ENCODE measurements at regions not wholly inside any gene's neighbourhood (a gene's known extent, or its start where the extent isn't known, plus 50 kb on each side); places are given as distances from the start of the nearest gene placed in this dataset.

- H3K36me3 ChIP-seq (replicated peaks in 1 of 2; ENCODE audit: control insufficient read depth in 1 of 2, insufficient read depth in 2 of 2, low read length in 1 of 2) = no peaks in the 10 kb centered on the region
- H3K9ac ChIP-seq = no peak overlapping the region
- 15% methylated on average over 4 of the region's 4 CpGs for WGBS (ENCODE audit: low lambda C conversion rate)
- no peak overlapping the region for H3K4me3 ChIP-seq (ENCODE audit: low read depth in 2 of 2, low read length in 1 of 2)
- no peaks in the 10 kb centered on the region for H3K27me3 ChIP-seq (ENCODE audit: insufficient read depth)
- no peaks in the 10 kb centered on the region for H3K9me3 ChIP-seq
- H3K9me2 ChIP-seq = peaks cover 2% of the 10 kb centered on the region; the same call in 1 of the 2 replicates
- ChIA-PET CTCF (no interaction called here), POLR2A (no interaction called here)
- H4K20me1 ChIP-seq (ENCODE audit: insufficient read depth) = no peaks in the 10 kb centered on the region
- H3K27ac ChIP-seq (ENCODE audit: low read depth in 2 of 2, low read length in 1 of 2) = no peak overlapping the region
- no peaks in the 10 kb centered on the region for H3F3A ChIP-seq (replicated peaks; ENCODE audit: insufficient read depth)
- no peaks in the 10 kb centered on the region for H3K79me2 ChIP-seq (ENCODE audit: insufficient read depth)
- no peak for DNase-seq
- no peak overlapping the region for H2AFZ ChIP-seq (ENCODE audit: low read depth)
- no peak overlapping the region for H3K4me2 ChIP-seq
- H3K4me1 ChIP-seq (ENCODE audit: control insufficient read depth in 1 of 2, insufficient read depth in 2 of 2, low read depth in 1 of 2, low read length in 1 of 2) = no peaks in the 10 kb centered on the region
- TF ChIP-seq EZH2phosphoT487 (IDR thresholded peaks at IDR 0.05; ENCODE audit: borderline replicate concordance, low read depth) (no peak), ZBTB33 (IDR thresholded peaks at IDR 0.05; ENCODE audit: borderline replicate concordance, low read depth) (no peak), FOXM1 (IDR thresholded peaks at IDR 0.05; ENCODE audit: low read depth) (no peak), RXRA (IDR thresholded peaks at IDR 0.05; ENCODE audit: borderline replicate concordance, low read depth) (no peak), SIN3A (IDR thresholded peaks at IDR 0.05; ENCODE audit: borderline replicate concordance, low read depth, low read length) (no peak), RFX5 (IDR thresholded peaks at IDR 0.05; ENCODE audit: low read length) (no peak), FOSL2 (IDR thresholded peaks at IDR 0.05; ENCODE audit: borderline replicate concordance, low read depth) (no peak), PBX3 (IDR thresholded peaks at IDR 0.05) (no peak), NFIC (IDR thresholded peaks at IDR 0.05; ENCODE audit: borderline replicate concordance) (no peak), MAX (IDR thresholded peaks at IDR 0.05; ENCODE audit: low read depth) (no peak), TCF12 (IDR thresholded peaks at IDR 0.05) (no peak), ELF1 (IDR thresholded peaks at IDR 0.05) (no peak), RCOR1 (IDR thresholded peaks at IDR 0.05; ENCODE audit: low read length) (no peak), EP300 (IDR thresholded peaks at IDR 0.05; ENCODE audit: borderline replicate concordance in 1 of 2, low read depth in 1 of 2, low read length in 1 of 2) (no peak), MEF2A (IDR thresholded peaks at IDR 0.05; ENCODE audit: borderline replicate concordance, low read depth) (no peak), GABPA (IDR thresholded peaks at IDR 0.05; ENCODE audit: low read depth) (no peak)
- TF ChIP-seq, protein P1, sequence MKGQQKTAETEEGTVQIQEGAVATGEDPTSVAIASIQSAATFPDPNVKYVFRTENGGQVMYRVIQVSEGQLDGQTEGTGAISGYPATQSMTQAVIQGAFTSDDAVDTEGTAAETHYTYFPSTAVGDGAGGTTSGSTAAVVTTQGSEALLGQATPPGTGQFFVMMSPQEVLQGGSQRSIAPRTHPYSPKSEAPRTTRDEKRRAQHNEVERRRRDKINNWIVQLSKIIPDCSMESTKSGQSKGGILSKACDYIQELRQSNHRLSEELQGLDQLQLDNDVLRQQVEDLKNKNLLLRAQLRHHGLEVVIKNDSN (IDR thresholded peaks at IDR 0.05; ENCODE audit: borderline replicate concordance, low read depth) = no peak
- TF ChIP-seq, protein P2, sequence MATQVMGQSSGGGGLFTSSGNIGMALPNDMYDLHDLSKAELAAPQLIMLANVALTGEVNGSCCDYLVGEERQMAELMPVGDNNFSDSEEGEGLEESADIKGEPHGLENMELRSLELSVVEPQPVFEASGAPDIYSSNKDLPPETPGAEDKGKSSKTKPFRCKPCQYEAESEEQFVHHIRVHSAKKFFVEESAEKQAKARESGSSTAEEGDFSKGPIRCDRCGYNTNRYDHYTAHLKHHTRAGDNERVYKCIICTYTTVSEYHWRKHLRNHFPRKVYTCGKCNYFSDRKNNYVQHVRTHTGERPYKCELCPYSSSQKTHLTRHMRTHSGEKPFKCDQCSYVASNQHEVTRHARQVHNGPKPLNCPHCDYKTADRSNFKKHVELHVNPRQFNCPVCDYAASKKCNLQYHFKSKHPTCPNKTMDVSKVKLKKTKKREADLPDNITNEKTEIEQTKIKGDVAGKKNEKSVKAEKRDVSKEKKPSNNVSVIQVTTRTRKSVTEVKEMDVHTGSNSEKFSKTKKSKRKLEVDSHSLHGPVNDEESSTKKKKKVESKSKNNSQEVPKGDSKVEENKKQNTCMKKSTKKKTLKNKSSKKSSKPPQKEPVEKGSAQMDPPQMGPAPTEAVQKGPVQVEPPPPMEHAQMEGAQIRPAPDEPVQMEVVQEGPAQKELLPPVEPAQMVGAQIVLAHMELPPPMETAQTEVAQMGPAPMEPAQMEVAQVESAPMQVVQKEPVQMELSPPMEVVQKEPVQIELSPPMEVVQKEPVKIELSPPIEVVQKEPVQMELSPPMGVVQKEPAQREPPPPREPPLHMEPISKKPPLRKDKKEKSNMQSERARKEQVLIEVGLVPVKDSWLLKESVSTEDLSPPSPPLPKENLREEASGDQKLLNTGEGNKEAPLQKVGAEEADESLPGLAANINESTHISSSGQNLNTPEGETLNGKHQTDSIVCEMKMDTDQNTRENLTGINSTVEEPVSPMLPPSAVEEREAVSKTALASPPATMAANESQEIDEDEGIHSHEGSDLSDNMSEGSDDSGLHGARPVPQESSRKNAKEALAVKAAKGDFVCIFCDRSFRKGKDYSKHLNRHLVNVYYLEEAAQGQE (IDR thresholded peaks at IDR 0.05; ENCODE audit: low read depth, low read length) = no peak
These were observed 210.8 kb upstream of the SMARCA2 start for GRCh38 chr9:1804128-1804865.
